ENCODE measurements at regions not wholly inside any gene's neighbourhood (a gene's known extent, or its start where the extent isn't known, plus 50 kb on each side); places are given as distances from the start of the nearest gene placed in this dataset.

GRCh38 chr6:133612459-133612858 lies 276.5 kb upstream of the TCF21 start:
- Histone ChIP-seq H3K9ac (ENCODE audit: low read depth, low read length) (no peak overlapping the region), H3K4me1 (ENCODE audit: insufficient read depth, low read length) (peaks cover 8% of the 10 kb centered on the region; the same call in 1 of the 2 replicates), H3K9me3 (ENCODE audit: control insufficient read depth, insufficient read depth, low read length) (no peaks in the 10 kb centered on the region), H3K36me3 (ENCODE audit: insufficient read depth, low read length) (no peaks in the 10 kb centered on the region)

- Histone ChIP-seq H3K4me1 (ENCODE audit: insufficient read depth, low read length) (peaks cover 8% of the 10 kb centered on the region; the same call in 1 of the 2 replicates), H3K9me3 (ENCODE audit: control insufficient read depth, insufficient read depth, low read length) (no peaks in the 10 kb centered on the region), H3K36me3 (ENCODE audit: insufficient read depth, low read length) (no peaks in the 10 kb centered on the region), H3K9ac (ENCODE audit: low read depth, low read length) (no peak overlapping the region)
These were observed 275.7 kb upstream of the TCF21 start for GRCh38 chr6:133613211-133613610.

GRCh38 chr6:133621751-133622150 lies 267.2 kb upstream of the TCF21 start:
- Histone ChIP-seq H3K9me3 (ENCODE audit: control insufficient read depth, insufficient read depth, low read length) (no peaks in the 10 kb centered on the region), H3K9ac (ENCODE audit: low read depth, low read length) (no peak overlapping the region), H3K36me3 (ENCODE audit: insufficient read depth, low read length) (no peaks in the 10 kb centered on the region), H3K4me1 (ENCODE audit: insufficient read depth, low read length) (no peaks in the 10 kb centered on the region)

GRCh38 chr6:133623065-133623464 lies 265.8 kb upstream of the TCF21 start:
- Histone ChIP-seq H3K4me1 (ENCODE audit: insufficient read depth, low read length) (no peaks in the 10 kb centered on the region), H3K9me3 (ENCODE audit: control insufficient read depth, insufficient read depth, low read length) (no peaks in the 10 kb centered on the region), H3K36me3 (ENCODE audit: insufficient read depth, low read length) (no peaks in the 10 kb centered on the region), H3K9ac (ENCODE audit: low read depth, low read length) (no peak overlapping the region)

- H3K9ac ChIP-seq (ENCODE audit: low read depth, low read length): no peak overlapping the region
- H3K9me3 ChIP-seq (ENCODE audit: control insufficient read depth, insufficient read depth, low read length): no peaks in the 10 kb centered on the region
- no peaks in the 10 kb centered on the region for H3K36me3 ChIP-seq (ENCODE audit: insufficient read depth, low read length)
- no peaks in the 10 kb centered on the region for H3K4me1 ChIP-seq (ENCODE audit: insufficient read depth, low read length)
These were observed 265.3 kb upstream of the TCF21 start for GRCh38 chr6:133623621-133624020.

GRCh38 chr6:133626096-133626666 lies 262.7 kb upstream of the TCF21 start:
- H3K4me1 ChIP-seq (ENCODE audit: insufficient read depth, low read length): no peaks in the 10 kb centered on the region
- no peaks in the 10 kb centered on the region for H3K36me3 ChIP-seq (ENCODE audit: insufficient read depth, low read length)
- H3K9ac ChIP-seq (ENCODE audit: low read depth, low read length): no peak overlapping the region
- no peaks in the 10 kb centered on the region for H3K9me3 ChIP-seq (ENCODE audit: control insufficient read depth, insufficient read depth, low read length)

- Histone ChIP-seq H3K36me3 (ENCODE audit: insufficient read depth, low read length) (no peaks in the 10 kb centered on the region), H3K4me1 (ENCODE audit: insufficient read depth, low read length) (peaks cover 5% of the 10 kb centered on the region), H3K9ac (ENCODE audit: low read depth, low read length) (no peak overlapping the region), H3K9me3 (ENCODE audit: control insufficient read depth, insufficient read depth, low read length) (no peaks in the 10 kb centered on the region)
These were observed 258.9 kb upstream of the TCF21 start for GRCh38 chr6:133629970-133630369.

GRCh38 chr6:133630651-133631050 lies 258.3 kb upstream of the TCF21 start:
- Histone ChIP-seq H3K4me1 (ENCODE audit: insufficient read depth, low read length) (peaks cover 5% of the 10 kb centered on the region), H3K9ac (ENCODE audit: low read depth, low read length) (no peak overlapping the region; the same call in 1 of the 2 replicates), H3K9me3 (ENCODE audit: control insufficient read depth, insufficient read depth, low read length) (no peaks in the 10 kb centered on the region), H3K36me3 (ENCODE audit: insufficient read depth, low read length) (no peaks in the 10 kb centered on the region)

- no peak overlapping the region for H3K9ac ChIP-seq (ENCODE audit: low read depth, low read length)
- no peaks in the 10 kb centered on the region for H3K9me3 ChIP-seq (ENCODE audit: control insufficient read depth, insufficient read depth, low read length)
- no peaks in the 10 kb centered on the region for H3K36me3 ChIP-seq (ENCODE audit: insufficient read depth, low read length)
- H3K4me1 ChIP-seq (ENCODE audit: insufficient read depth, low read length): peaks cover 5% of the 10 kb centered on the region
These were observed 257.5 kb upstream of the TCF21 start for GRCh38 chr6:133631421-133631820.

- no peak overlapping the region for H3K9ac ChIP-seq (ENCODE audit: low read depth, low read length)
- H3K9me3 ChIP-seq (ENCODE audit: control insufficient read depth, insufficient read depth, low read length): no peaks in the 10 kb centered on the region
- no peaks in the 10 kb centered on the region for H3K36me3 ChIP-seq (ENCODE audit: insufficient read depth, low read length)
- peaks cover 5% of the 10 kb centered on the region for H3K4me1 ChIP-seq (ENCODE audit: insufficient read depth, low read length)
These were observed 256.7 kb upstream of the TCF21 start for GRCh38 chr6:133632206-133632605.

GRCh38 chr6:133632906-133633305 lies 256.0 kb upstream of the TCF21 start:
- H3K4me1 ChIP-seq (ENCODE audit: insufficient read depth, low read length): peaks cover 5% of the 10 kb centered on the region
- H3K9ac ChIP-seq (ENCODE audit: low read depth, low read length): no peak overlapping the region
- H3K9me3 ChIP-seq (ENCODE audit: control insufficient read depth, insufficient read depth, low read length): no peaks in the 10 kb centered on the region
- no peaks in the 10 kb centered on the region for H3K36me3 ChIP-seq (ENCODE audit: insufficient read depth, low read length)

- Histone ChIP-seq H3K4me1 (ENCODE audit: insufficient read depth, low read length) (peaks cover 5% of the 10 kb centered on the region), H3K9ac (ENCODE audit: low read depth, low read length) (no peak overlapping the region), H3K9me3 (ENCODE audit: control insufficient read depth, insufficient read depth, low read length) (no peaks in the 10 kb centered on the region), H3K36me3 (ENCODE audit: insufficient read depth, low read length) (no peaks in the 10 kb centered on the region)
These were observed 254.4 kb upstream of the TCF21 start for GRCh38 chr6:133634474-133634873.

- Histone ChIP-seq H3K36me3 (ENCODE audit: insufficient read depth, low read length) (no peaks in the 10 kb centered on the region), H3K9ac (ENCODE audit: low read depth, low read length) (no peak overlapping the region), H3K4me1 (ENCODE audit: insufficient read depth, low read length) (peaks cover 5% of the 10 kb centered on the region), H3K9me3 (ENCODE audit: control insufficient read depth, insufficient read depth, low read length) (no peaks in the 10 kb centered on the region)
These were observed 253.5 kb upstream of the TCF21 start for GRCh38 chr6:133635447-133635846.

- Histone ChIP-seq H3K9me3 (ENCODE audit: control insufficient read depth, insufficient read depth, low read length) (no peaks in the 10 kb centered on the region), H3K4me1 (ENCODE audit: insufficient read depth, low read length) (peaks cover 3% of the 10 kb centered on the region), H3K36me3 (ENCODE audit: insufficient read depth, low read length) (no peaks in the 10 kb centered on the region), H3K9ac (ENCODE audit: low read depth, low read length) (no peak overlapping the region)
These were observed 251.5 kb upstream of the TCF21 start for GRCh38 chr6:133637436-133637835.

GRCh38 chr6:133637874-133638273 lies 251.0 kb upstream of the TCF21 start:
- Histone ChIP-seq H3K9ac (ENCODE audit: low read depth, low read length) (no peak overlapping the region), H3K36me3 (ENCODE audit: insufficient read depth, low read length) (no peaks in the 10 kb centered on the region), H3K9me3 (ENCODE audit: control insufficient read depth, insufficient read depth, low read length) (no peaks in the 10 kb centered on the region)

GRCh38 chr6:133641104-133641503 lies 247.8 kb upstream of the TCF21 start:
- Histone ChIP-seq H3K4me1 (ENCODE audit: insufficient read depth, low read length) (peaks cover 9% of the 10 kb centered on the region; the same call in 1 of the 2 replicates), H3K36me3 (ENCODE audit: insufficient read depth, low read length) (no peaks in the 10 kb centered on the region), H3K9ac (ENCODE audit: low read depth, low read length) (no peak overlapping the region), H3K9me3 (ENCODE audit: control insufficient read depth, insufficient read depth, low read length) (no peaks in the 10 kb centered on the region)

More at GRCh38 chr6:133637874-133638273, 251.0 kb upstream of the TCF21 start:
- no peaks in the 10 kb centered on the region; the same call in 1 of the 2 replicates for H3K4me1 ChIP-seq (ENCODE audit: insufficient read depth, low read length)

Measured in ES-I3 (cell line).